ENCODE measurements at regions not wholly inside any gene's neighbourhood (a gene's known extent, or its start where the extent isn't known, plus 50 kb on each side); places are given as distances from the start of the nearest gene placed in this dataset.

- no peak for DNase-seq (ENCODE audit: extremely low read depth, low read depth)
- no peak for TF ChIP-seq CTCF (IDR thresholded peaks at IDR 0.05; ENCODE audit: low read depth, low read length)
Measured at GRCh38 chr10:44008917-44009709, 360.4 kb upstream of the ZNF32 start.

- no peak for TF ChIP-seq CTCF (IDR thresholded peaks at IDR 0.05; ENCODE audit: low read depth, low read length)
- no peak for DNase-seq (ENCODE audit: extremely low read depth, low read depth)
Measured at GRCh38 chr10:44008270-44008916, 359.7 kb upstream of the ZNF32 start.

- no peak for TF ChIP-seq CTCF (IDR thresholded peaks at IDR 0.05; ENCODE audit: low read depth, low read length)
- DNase-seq (ENCODE audit: extremely low read depth, low read depth), result no peak
Measured at GRCh38 chr10:44006771-44007170, 358.1 kb upstream of the ZNF32 start.

GRCh38 chr10:44005788-44006099, 357.1 kb upstream of the ZNF32 start:
- no peak for DNase-seq (ENCODE audit: extremely low read depth, low read depth)
- no peak for TF ChIP-seq CTCF (IDR thresholded peaks at IDR 0.05; ENCODE audit: low read depth, low read length)

GRCh38 chr10:44004913-44005787, 356.5 kb upstream of the ZNF32 start:
- no peak for TF ChIP-seq CTCF (IDR thresholded peaks at IDR 0.05; ENCODE audit: low read depth, low read length)
- DNase-seq (ENCODE audit: extremely low read depth, low read depth), result no peak

GRCh38 chr10:43998021-43998809, 349.5 kb upstream of the ZNF32 start:
- no peak for TF ChIP-seq CTCF (IDR thresholded peaks at IDR 0.05; ENCODE audit: low read depth, low read length)
- peak; percentile 14 for DNase-seq (ENCODE audit: extremely low read depth, low read depth)
